ENCODE measurements at regions not wholly inside any gene's neighbourhood (a gene's known extent, or its start where the extent isn't known, plus 50 kb on each side); places are given as distances from the start of the nearest gene placed in this dataset.

- CTCF ChIA-PET: no interaction called here
- intact Hi-C loops (cut with micrococcal nuclease; ENCODE audit: unreplicated experiment): no loop called here
- Mint-ChIP-seq H3K4me1 (ENCODE audit: low read depth, unreplicated experiment) (no peaks in the 10 kb centered on the region), H3K9me3 (ENCODE audit: low read depth, unreplicated experiment) (peaks cover 10% of the 10 kb centered on the region), H3K36me3 (ENCODE audit: insufficient read depth, unreplicated experiment) (no peaks in the 10 kb centered on the region), H3K27ac (ENCODE audit: unreplicated experiment) (no peak overlapping the region), H3K27me3 (ENCODE audit: unreplicated experiment) (no peaks in the 10 kb centered on the region), H3K4me3 (ENCODE audit: low read depth, unreplicated experiment) (no peak overlapping the region)
- TF ChIP-seq CTCF (IDR thresholded peaks at IDR 0.05; ENCODE audit: unreplicated experiment): no peak
- DNase-seq: no peak
- BruUV-seq (replicated peaks): no TSS peak
These were observed 796.3 kb downstream of the QKI start for GRCh38 chr6:164210783-164211182.

- CTCF ChIA-PET: no interaction called here
These were observed 795.8 kb downstream of the QKI start for GRCh38 chr6:164210323-164210722.

DNA sequence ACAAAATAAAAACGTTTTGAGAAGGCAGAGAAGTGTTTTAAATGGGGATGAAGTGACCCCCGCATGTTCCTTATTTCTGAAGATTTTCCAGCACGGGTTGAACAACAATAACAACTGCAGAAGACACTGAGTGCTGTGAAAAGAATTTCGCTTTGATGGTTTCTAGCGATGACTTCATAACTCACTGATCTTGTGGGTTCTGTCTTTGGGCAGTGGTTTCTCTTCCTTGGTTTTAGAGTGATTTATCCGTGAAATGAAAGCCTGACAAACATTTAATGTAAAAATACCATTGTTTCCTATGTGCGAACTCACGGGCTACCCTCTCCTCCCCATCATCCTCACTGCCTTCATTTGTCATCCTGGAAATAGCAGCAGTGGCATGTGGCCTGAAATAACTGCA lies 793.9 kb downstream of the QKI start:
- H3K27me3 Mint-ChIP-seq (ENCODE audit: unreplicated experiment): no peaks in the 10 kb centered on the region
- DNase-seq: no peak
- intact Hi-C loops (cut with micrococcal nuclease; ENCODE audit: unreplicated experiment): no loop called here
- H3K27ac Mint-ChIP-seq (ENCODE audit: unreplicated experiment): no peak overlapping the region
- BruUV-seq (replicated peaks): no TSS peak
- no peaks in the 10 kb centered on the region for H3K36me3 Mint-ChIP-seq (ENCODE audit: insufficient read depth, unreplicated experiment)
- TF ChIP-seq CTCF (IDR thresholded peaks at IDR 0.05; ENCODE audit: unreplicated experiment): no peak
- H3K4me3 Mint-ChIP-seq (ENCODE audit: low read depth, unreplicated experiment): no peak overlapping the region
- CTCF ChIA-PET: no interaction called here
- no peaks in the 10 kb centered on the region for H3K4me1 Mint-ChIP-seq (ENCODE audit: low read depth, unreplicated experiment)
- H3K9me3 Mint-ChIP-seq (ENCODE audit: low read depth, unreplicated experiment): peaks cover 13% of the 10 kb centered on the region

More at GRCh38 chr6:164210323-164210722, 795.8 kb downstream of the QKI start:
- Mint-ChIP-seq H3K4me1 (ENCODE audit: low read depth, unreplicated experiment) (no peaks in the 10 kb centered on the region), H3K4me3 (ENCODE audit: low read depth, unreplicated experiment) (no peak overlapping the region), H3K27ac (ENCODE audit: unreplicated experiment) (no peak overlapping the region), H3K27me3 (ENCODE audit: unreplicated experiment) (no peaks in the 10 kb centered on the region), H3K36me3 (ENCODE audit: insufficient read depth, unreplicated experiment) (no peaks in the 10 kb centered on the region), H3K9me3 (ENCODE audit: low read depth, unreplicated experiment) (peaks cover 10% of the 10 kb centered on the region)
- BruUV-seq (replicated peaks): no TSS peak
- intact Hi-C loops (cut with micrococcal nuclease; ENCODE audit: unreplicated experiment): no loop called here
- DNase-seq: no peak
- TF ChIP-seq CTCF (IDR thresholded peaks at IDR 0.05; ENCODE audit: unreplicated experiment): no peak

GRCh38 chr6:164206807-164207423 lies 792.4 kb downstream of the QKI start:
- CTCF ChIA-PET: no interaction called here
- H3K27me3 Mint-ChIP-seq (ENCODE audit: unreplicated experiment): no peaks in the 10 kb centered on the region
- no peaks in the 10 kb centered on the region for H3K36me3 Mint-ChIP-seq (ENCODE audit: insufficient read depth, unreplicated experiment)
- no peak for DNase-seq
- H3K27ac Mint-ChIP-seq (ENCODE audit: unreplicated experiment): no peak overlapping the region
- BruUV-seq (replicated peaks): no TSS peak
- H3K4me3 Mint-ChIP-seq (ENCODE audit: low read depth, unreplicated experiment): no peak overlapping the region
- H3K4me1 Mint-ChIP-seq (ENCODE audit: low read depth, unreplicated experiment): no peaks in the 10 kb centered on the region
- no peak for TF ChIP-seq CTCF (IDR thresholded peaks at IDR 0.05; ENCODE audit: unreplicated experiment)
- peaks cover 13% of the 10 kb centered on the region for H3K9me3 Mint-ChIP-seq (ENCODE audit: low read depth, unreplicated experiment)
- intact Hi-C loops (cut with micrococcal nuclease; ENCODE audit: unreplicated experiment): no loop called here
